ENCODE measurements at regions not wholly inside any gene's neighbourhood (a gene's known extent, or its start where the extent isn't known, plus 50 kb on each side); places are given as distances from the start of the nearest gene placed in this dataset.

GRCh38 chr20:60584221-60584620 lies 626.0 kb downstream of the CDH26 start:
- H3K36me3 Mint-ChIP-seq (ENCODE audit: low read depth), result no peaks in the 10 kb centered on the region
- H3K4me3 Mint-ChIP-seq, result no peak overlapping the region
- intact Hi-C loops (cut with DNase I, micrococcal nuclease), result no loop called here
- H3K4me1 ChIP-seq (ENCODE audit: insufficient read depth, low read length), result no peaks in the 10 kb centered on the region
- ATAC-seq (ENCODE audit: poor library complexity) (no peak), DNase-seq (no peak)
- POLR2A ChIA-PET, result no interaction called here
- TF ChIP-seq, protein P1, sequence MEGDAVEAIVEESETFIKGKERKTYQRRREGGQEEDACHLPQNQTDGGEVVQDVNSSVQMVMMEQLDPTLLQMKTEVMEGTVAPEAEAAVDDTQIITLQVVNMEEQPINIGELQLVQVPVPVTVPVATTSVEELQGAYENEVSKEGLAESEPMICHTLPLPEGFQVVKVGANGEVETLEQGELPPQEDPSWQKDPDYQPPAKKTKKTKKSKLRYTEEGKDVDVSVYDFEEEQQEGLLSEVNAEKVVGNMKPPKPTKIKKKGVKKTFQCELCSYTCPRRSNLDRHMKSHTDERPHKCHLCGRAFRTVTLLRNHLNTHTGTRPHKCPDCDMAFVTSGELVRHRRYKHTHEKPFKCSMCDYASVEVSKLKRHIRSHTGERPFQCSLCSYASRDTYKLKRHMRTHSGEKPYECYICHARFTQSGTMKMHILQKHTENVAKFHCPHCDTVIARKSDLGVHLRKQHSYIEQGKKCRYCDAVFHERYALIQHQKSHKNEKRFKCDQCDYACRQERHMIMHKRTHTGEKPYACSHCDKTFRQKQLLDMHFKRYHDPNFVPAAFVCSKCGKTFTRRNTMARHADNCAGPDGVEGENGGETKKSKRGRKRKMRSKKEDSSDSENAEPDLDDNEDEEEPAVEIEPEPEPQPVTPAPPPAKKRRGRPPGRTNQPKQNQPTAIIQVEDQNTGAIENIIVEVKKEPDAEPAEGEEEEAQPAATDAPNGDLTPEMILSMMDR (IDR thresholded peaks at IDR 0.05), result no peak
- H3K4me3 ChIP-seq (ENCODE audit: low read length), result no peak overlapping the region
- H3K4me1 Mint-ChIP-seq (ENCODE audit: low read depth), result no peaks in the 10 kb centered on the region
- H3K9me3 ChIP-seq (ENCODE audit: control insufficient read depth in 1 of 2, insufficient read depth in 1 of 2, low read length in 2 of 2), result peaks cover 0 to 3% of the 10 kb centered on the region in 2 experiments
- H3K27me3 Mint-ChIP-seq, result peaks cover 12% of the 10 kb centered on the region
- H3K36me3 ChIP-seq (ENCODE audit: insufficient read depth, low read length), result no peaks in the 10 kb centered on the region
- no peaks in the 10 kb centered on the region for H3K9me3 Mint-ChIP-seq
- H3K27ac ChIP-seq (ENCODE audit: low read depth in 1 of 2, low read length in 2 of 2), result no peak overlapping the region
- no peak overlapping the region for H3K27ac Mint-ChIP-seq
- H3K27me3 ChIP-seq (ENCODE audit: control insufficient read depth in 1 of 2, insufficient read depth in 2 of 2, low read length in 2 of 2), result peaks cover 0 to 6% of the 10 kb centered on the region in 2 experiments
- CTCF ChIA-PET, result no interaction called here

- ATAC-seq (ENCODE audit: poor library complexity) (no peak), DNase-seq (no peak)
- Mint-ChIP-seq H3K4me1 (ENCODE audit: low read depth) (no peaks in the 10 kb centered on the region), H3K27ac (no peak overlapping the region), H3K36me3 (ENCODE audit: low read depth) (no peaks in the 10 kb centered on the region), H3K9me3 (no peaks in the 10 kb centered on the region), H3K27me3 (peaks cover 12% of the 10 kb centered on the region), H3K4me3 (no peak overlapping the region)
- TF ChIP-seq, protein P1 (IDR thresholded peaks at IDR 0.05), result no peak
- Histone ChIP-seq H3K27me3 (ENCODE audit: control insufficient read depth in 1 of 2, insufficient read depth in 2 of 2, low read length in 2 of 2) (peaks cover 0 to 6% of the 10 kb centered on the region in 2 experiments), H3K36me3 (ENCODE audit: insufficient read depth, low read length) (no peaks in the 10 kb centered on the region), H3K9me3 (ENCODE audit: control insufficient read depth in 1 of 2, insufficient read depth in 1 of 2, low read length in 2 of 2) (no peaks in the 10 kb centered on the region), H3K4me3 (ENCODE audit: low read length) (no peak overlapping the region), H3K4me1 (ENCODE audit: insufficient read depth, low read length) (no peaks in the 10 kb centered on the region), H3K27ac (ENCODE audit: low read depth in 1 of 2, low read length in 2 of 2) (no peak overlapping the region)
- CTCF ChIA-PET, result no interaction called here
- intact Hi-C loops (cut with DNase I, micrococcal nuclease), result no loop called here
- POLR2A ChIA-PET, result no interaction called here
These were observed 627.4 kb downstream of the CDH26 start for GRCh38 chr20:60585651-60586050.

GRCh38 chr20:60586269-60587050 lies 628.2 kb downstream of the CDH26 start:
- ChIA-PET CTCF (no interaction called here), POLR2A (no interaction called here)
- no peak overlapping the region for H3K27ac Mint-ChIP-seq
- ATAC-seq (ENCODE audit: poor library complexity) (no peak), DNase-seq (no peak)
- no peaks in the 10 kb centered on the region for H3K4me1 Mint-ChIP-seq (ENCODE audit: low read depth)
- peaks cover 0 to 6% of the 10 kb centered on the region in 2 experiments for H3K27me3 ChIP-seq (ENCODE audit: control insufficient read depth in 1 of 2, insufficient read depth in 2 of 2, low read length in 2 of 2)
- TF ChIP-seq, protein P1 (IDR thresholded peaks at IDR 0.05), result no peak
- peaks cover 0 to 3% of the 10 kb centered on the region in 2 experiments for H3K9me3 ChIP-seq (ENCODE audit: control insufficient read depth in 1 of 2, insufficient read depth in 1 of 2, low read length in 2 of 2)
- no peaks in the 10 kb centered on the region for H3K36me3 ChIP-seq (ENCODE audit: insufficient read depth, low read length)
- no peaks in the 10 kb centered on the region for H3K9me3 Mint-ChIP-seq
- H3K27ac ChIP-seq (ENCODE audit: low read depth in 1 of 2, low read length in 2 of 2), result no peak overlapping the region
- intact Hi-C loops (cut with DNase I, micrococcal nuclease), result no loop called here
- H3K4me1 ChIP-seq (ENCODE audit: insufficient read depth, low read length), result no peaks in the 10 kb centered on the region
- no peaks in the 10 kb centered on the region for H3K36me3 Mint-ChIP-seq (ENCODE audit: low read depth)
- H3K27me3 Mint-ChIP-seq, result peaks cover 12% of the 10 kb centered on the region
- H3K4me3 ChIP-seq (ENCODE audit: low read length), result no peak overlapping the region
- no peak overlapping the region for H3K4me3 Mint-ChIP-seq

All from CD4-positive, alpha-beta T cell (primary cell).